NB4 (cell line): ENCODE measurements at regions not wholly inside any gene's neighbourhood (a gene's known extent, or its start where the extent isn't known, plus 50 kb on each side); places are given as distances from the start of the nearest gene placed in this dataset.

Experiments
- MYC ChIP-seq: IDR thresholded peaks from 2 replicates; pipeline ENCODE4 v1.6.1; 2011; ENCODE audit warnings: low read depth, low read length
- TF ChIP-seq, protein P1 (sequence below): IDR thresholded peaks from one replicate; pipeline ENCODE4 v1.5.1; 2012; ENCODE audit warnings: low read depth, low read length

DNA sequence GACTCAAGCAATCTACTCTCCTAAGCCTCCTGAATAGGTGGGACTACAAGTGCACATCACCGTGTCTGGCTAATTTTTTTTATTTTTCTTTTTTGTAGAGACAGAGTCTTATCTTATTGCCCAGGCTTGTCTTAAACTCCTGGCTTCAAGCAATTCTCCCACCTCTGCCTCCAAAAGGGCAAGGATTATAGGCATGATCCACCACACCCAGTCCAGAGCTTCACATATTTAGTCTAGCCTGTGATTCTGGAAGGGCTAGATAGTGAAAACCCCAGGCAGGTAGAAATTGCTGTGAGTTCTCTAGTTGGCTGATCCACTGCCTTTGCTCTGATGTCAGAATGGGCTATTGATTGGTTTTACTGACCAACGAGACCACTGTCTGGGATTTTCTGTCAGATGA is 854.6 kb upstream of the MIR17HG start:
- TF ChIP-seq, protein P1, sequence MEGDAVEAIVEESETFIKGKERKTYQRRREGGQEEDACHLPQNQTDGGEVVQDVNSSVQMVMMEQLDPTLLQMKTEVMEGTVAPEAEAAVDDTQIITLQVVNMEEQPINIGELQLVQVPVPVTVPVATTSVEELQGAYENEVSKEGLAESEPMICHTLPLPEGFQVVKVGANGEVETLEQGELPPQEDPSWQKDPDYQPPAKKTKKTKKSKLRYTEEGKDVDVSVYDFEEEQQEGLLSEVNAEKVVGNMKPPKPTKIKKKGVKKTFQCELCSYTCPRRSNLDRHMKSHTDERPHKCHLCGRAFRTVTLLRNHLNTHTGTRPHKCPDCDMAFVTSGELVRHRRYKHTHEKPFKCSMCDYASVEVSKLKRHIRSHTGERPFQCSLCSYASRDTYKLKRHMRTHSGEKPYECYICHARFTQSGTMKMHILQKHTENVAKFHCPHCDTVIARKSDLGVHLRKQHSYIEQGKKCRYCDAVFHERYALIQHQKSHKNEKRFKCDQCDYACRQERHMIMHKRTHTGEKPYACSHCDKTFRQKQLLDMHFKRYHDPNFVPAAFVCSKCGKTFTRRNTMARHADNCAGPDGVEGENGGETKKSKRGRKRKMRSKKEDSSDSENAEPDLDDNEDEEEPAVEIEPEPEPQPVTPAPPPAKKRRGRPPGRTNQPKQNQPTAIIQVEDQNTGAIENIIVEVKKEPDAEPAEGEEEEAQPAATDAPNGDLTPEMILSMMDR = no peak
- TF ChIP-seq MYC = no peak
